Right kidney (tissue), 1 donor: ENCODE measurements at regions not wholly inside any gene's neighbourhood (a gene's known extent, or its start where the extent isn't known, plus 50 kb on each side); places are given as distances from the start of the nearest gene placed in this dataset.
"Not testable (repeated sequence)": the region's sequence is repeated elsewhere in the genome, so short reads cannot be mapped to it uniquely, and the experiment has no call there.

Experiments
- DNase-seq: peaks from one replicate; pipeline ENCODE4 v3.0.0-alpha.2; 2016

GRCh38 chr15:44849701-44850403, 106.6 kb upstream of the TERB2 start:
- not testable (repeated sequence) for DNase-seq

GRCh38 chr15:44853304-44853950, 103.1 kb upstream of the TERB2 start:
- DNase-seq, result peak; percentile 33

GRCh38 chr15:44854696-44855095, 101.8 kb upstream of the TERB2 start:
- not testable (repeated sequence) for DNase-seq

GRCh38 chr15:44856284-44856683, 100.2 kb upstream of the TERB2 start:
- not testable (repeated sequence) for DNase-seq

GRCh38 chr15:44857164-44857710, 99.2 kb upstream of the TERB2 start:
- not testable (repeated sequence) for DNase-seq

- not testable (repeated sequence) for DNase-seq
Observed at GRCh38 chr15:44859088-44859487, 97.4 kb upstream of the TERB2 start.

GRCh38 chr15:44860168-44860567, 96.3 kb upstream of the TERB2 start:
- not testable (repeated sequence) for DNase-seq

GRCh38 chr15:44861439-44861910, 95.0 kb upstream of the TERB2 start:
- DNase-seq, result no peak

- no peak for DNase-seq
Observed at GRCh38 chr15:44861917-44862316, 94.6 kb upstream of the TERB2 start.

- DNase-seq, result not testable (repeated sequence)
Observed at GRCh38 chr15:44862866-44863265, 93.6 kb upstream of the TERB2 start.

GRCh38 chr15:44868100-44868499, 88.4 kb upstream of the TERB2 start:
- DNase-seq, result not testable (repeated sequence)

GRCh38 chr15:44870125-44870524, 86.4 kb upstream of the TERB2 start:
- not testable (repeated sequence) for DNase-seq

- no peak for DNase-seq
Observed at GRCh38 chr15:44873103-44873502, 83.4 kb upstream of the TERB2 start.

GRCh38 chr15:44879066-44879465, 77.4 kb upstream of the TERB2 start:
- DNase-seq, result no peak

GRCh38 chr15:44882499-44882968, 74.0 kb upstream of the TERB2 start:
- no peak for DNase-seq

GRCh38 chr15:44883199-44883877, 73.1 kb upstream of the TERB2 start:
- no peak for DNase-seq

- not testable (repeated sequence) for DNase-seq
Observed at GRCh38 chr15:44898890-44899651, 57.4 kb upstream of the TERB2 start.

GRCh38 chr15:44899775-44900174, 56.7 kb upstream of the TERB2 start:
- not testable (repeated sequence) for DNase-seq

GRCh38 chr15:44900796-44901195, 55.7 kb upstream of the TERB2 start:
- DNase-seq, result not testable (repeated sequence)

GRCh38 chr15:44903281-44903680, 53.2 kb upstream of the TERB2 start:
- DNase-seq, result not testable (repeated sequence)

GRCh38 chr15:44904651-44905340, 51.7 kb upstream of the TERB2 start:
- DNase-seq, result not testable (repeated sequence)
